SKM-1 treated with dmso at 0.1 percent for 144 hours (cell line): ENCODE measurements at regions not wholly inside any gene's neighbourhood (a gene's known extent, or its start where the extent isn't known, plus 50 kb on each side); places are given as distances from the start of the nearest gene placed in this dataset.

Source experiments
- DNase-seq: peaks from one replicate; lab custom pipeline; 2025; ENCODE audit not compliant: unreplicated experiment; lab: John Stamatoyannopoulos, UW

GRCh38 chr2:21599417-21599816, 475.6 kb downstream of the TDRD15 start:
- DNase-seq = no peak

GRCh38 chr2:21602789-21603188, 479.0 kb downstream of the TDRD15 start:
- no peak for DNase-seq

DNA sequence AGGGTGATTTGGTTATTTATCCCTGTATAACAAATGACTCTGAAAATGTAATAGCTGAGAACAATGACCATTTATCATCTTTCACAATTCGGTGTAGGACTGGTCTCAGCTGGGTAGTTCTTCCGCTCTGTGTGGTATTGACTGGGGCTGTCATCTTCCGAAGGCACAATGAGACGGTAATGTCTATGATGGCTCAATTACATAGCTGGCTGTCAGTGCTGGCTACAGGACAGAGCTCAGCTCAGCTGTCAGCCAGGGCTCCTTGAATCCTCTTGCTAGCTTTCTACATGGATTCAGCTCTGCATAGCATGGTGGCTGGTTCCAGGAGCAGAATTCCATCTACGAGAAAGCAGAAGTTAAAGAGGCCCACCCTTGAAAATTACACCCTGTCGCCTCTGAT, 483.8 kb downstream of the TDRD15 start:
- DNase-seq = no peak

- DNase-seq = no peak
These were observed 486.5 kb downstream of the TDRD15 start for GRCh38 chr2:21610304-21610703.

DNA sequence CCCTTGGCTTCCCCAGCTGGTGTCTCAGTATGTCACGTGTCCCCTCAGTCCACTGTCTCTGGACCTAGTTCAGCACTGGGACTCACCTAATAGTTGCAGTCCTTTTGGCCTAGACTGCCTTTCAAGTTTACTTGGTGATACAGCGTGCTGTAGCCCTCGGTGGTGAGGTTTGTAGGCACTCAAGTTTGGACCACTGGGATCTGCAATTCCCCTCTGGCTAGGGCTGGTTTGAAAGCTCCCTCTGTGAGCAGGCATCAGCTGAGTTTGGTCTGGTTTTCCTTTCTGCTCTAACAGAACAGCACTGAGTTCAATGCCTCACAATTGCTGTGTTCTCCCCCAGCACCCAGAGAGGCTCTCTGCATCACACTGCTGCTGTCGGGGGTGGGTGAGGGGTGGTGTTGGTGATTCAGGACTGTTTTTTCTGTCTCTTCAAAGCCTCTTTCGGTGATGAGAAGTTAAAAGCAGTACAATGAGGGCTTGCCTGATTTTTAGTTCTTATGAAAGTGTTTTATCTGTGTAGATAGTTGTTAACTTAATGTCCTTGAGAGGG, 494.2 kb downstream of the TDRD15 start:
- no peak for DNase-seq

DNA sequence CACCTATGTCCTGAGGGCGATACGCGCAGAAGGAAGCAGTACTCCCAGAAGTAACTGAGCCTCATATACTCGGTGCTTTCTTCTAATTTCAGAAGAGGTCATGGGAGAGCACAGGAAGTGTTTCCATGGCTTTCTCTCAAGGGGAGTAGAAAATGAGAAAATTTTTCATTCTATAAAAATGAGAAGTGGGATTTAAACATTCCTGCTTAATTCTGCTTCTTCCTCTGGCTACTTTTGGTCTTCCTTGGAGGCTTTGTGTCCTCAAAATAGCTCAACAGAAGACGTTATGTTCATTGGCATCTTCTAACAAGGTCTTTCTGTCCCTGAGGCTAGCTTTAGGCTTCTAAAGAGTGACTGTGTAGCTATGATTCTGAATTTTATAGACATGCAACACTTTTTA, 497.0 kb downstream of the TDRD15 start:
- no peak for DNase-seq

- no peak for DNase-seq
These were observed 504.2 kb downstream of the TDRD15 start for GRCh38 chr2:21627938-21628337.

GRCh38 chr2:21633015-21633414, 509.2 kb downstream of the TDRD15 start:
- DNase-seq = no peak

DNA sequence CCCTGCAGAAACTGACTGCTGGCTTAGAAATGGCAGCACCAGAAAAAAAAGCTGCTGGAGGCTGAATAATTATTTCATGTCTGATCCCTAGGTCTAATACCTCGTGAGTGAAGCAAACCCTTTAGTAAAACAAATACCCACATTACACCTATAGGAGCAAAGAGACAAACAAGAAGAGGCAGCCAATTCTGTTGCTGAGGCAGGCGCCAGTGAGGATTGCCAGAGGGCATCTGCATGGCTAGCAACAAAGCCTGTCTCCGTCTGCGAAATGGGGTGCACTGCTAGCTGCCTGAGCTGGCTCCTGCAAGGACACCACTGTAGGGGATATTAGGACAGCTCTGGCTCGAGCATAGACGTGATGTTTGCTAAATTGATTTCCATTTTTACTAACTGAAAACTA, 509.7 kb downstream of the TDRD15 start:
- DNase-seq = no peak

GRCh38 chr2:21633911-21634310, 510.1 kb downstream of the TDRD15 start:
- no peak for DNase-seq

GRCh38 chr2:21640046-21640445, 516.3 kb downstream of the TDRD15 start:
- DNase-seq = no peak

- no peak for DNase-seq
These were observed 518.9 kb downstream of the TDRD15 start for GRCh38 chr2:21642647-21643046.

- no peak for DNase-seq
These were observed 519.4 kb downstream of the TDRD15 start for GRCh38 chr2:21643180-21643579.

- no peak for DNase-seq
These were observed 520.5 kb downstream of the TDRD15 start for GRCh38 chr2:21644266-21644665.

DNA sequence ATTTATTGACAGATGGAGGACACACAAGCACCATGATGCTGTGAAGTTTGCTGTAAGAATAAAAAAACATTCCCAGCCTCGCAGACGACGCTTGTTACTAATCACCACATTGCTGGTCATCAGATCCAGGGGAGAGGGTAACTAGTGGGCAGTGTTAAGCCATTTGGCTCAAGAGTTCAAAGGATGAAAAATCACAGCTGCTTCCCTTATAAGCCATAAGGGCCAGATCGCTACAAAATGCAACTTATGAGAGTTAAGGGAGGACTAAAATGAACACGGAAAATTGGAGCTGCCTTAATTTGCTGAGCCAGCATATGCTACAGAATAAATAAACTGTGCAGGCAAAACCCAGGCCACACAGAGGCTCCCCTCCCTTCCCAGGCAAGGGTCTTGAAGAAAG, 522.6 kb downstream of the TDRD15 start:
- DNase-seq = no peak

GRCh38 chr2:21650569-21650968, 526.8 kb downstream of the TDRD15 start:
- DNase-seq = no peak

GRCh38 chr2:21655136-21655535, 531.4 kb downstream of the TDRD15 start:
- no peak for DNase-seq

GRCh38 chr2:21656330-21657075, 532.7 kb downstream of the TDRD15 start:
- no peak for DNase-seq

DNA sequence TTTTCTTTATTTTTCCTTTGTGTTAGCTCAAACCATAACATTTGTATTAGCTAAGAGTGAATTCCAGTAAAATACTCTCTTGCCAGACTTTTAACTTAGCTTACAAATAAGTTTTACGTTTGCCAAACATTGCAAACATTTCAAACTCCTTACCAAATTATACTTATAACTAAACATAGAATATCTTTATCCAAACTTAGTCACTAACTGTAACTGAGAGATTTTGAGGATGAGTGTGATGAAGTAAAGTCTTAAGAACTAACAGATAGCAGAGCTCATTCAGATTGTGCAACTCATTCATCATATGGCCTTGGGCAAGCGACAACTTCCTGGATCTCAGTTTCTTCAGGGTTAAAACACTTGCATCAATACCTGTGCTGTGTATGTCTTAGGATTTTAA, 533.7 kb downstream of the TDRD15 start:
- no peak for DNase-seq

DNA sequence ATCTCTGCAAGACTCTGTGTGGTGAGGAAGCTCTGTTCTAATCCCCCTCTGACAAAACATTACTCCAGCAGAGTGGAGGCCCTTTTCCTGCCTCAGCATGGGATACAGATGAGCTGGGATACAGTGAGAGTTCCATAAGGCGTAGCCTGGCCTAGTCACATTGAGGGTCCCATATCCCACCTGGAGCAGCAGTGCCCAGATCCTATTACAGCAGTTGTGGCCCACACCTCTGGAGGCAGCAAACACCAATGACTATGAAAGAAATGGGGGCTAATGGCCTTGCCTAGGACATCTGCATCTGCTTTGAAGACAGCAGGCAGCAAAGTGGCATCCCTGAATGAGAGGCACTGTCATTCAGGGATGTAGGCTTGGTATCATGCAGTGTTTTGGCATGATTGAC, 534.5 kb downstream of the TDRD15 start:
- no peak for DNase-seq

- DNase-seq = no peak
These were observed 535.2 kb downstream of the TDRD15 start for GRCh38 chr2:21658907-21659477.

DNA sequence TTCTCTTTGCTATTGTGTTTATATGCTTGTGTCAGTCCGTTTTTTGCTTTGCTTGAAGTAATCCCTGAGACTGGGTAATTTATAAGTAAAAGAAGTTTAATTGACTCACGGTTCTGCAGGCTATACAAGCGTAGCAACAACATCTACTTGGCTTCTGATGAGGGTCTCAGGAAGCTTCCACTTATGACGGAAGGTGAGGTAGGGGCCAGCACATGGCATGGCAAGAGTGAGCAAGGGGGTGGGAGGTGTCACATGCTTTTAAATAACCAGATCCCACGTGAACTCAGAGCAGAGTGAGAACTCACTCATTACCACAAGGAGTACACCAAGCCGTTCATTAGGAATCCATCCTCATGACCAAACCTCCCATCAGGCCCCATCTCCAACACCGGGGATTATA, 540.3 kb downstream of the TDRD15 start:
- no peak for DNase-seq

DNA sequence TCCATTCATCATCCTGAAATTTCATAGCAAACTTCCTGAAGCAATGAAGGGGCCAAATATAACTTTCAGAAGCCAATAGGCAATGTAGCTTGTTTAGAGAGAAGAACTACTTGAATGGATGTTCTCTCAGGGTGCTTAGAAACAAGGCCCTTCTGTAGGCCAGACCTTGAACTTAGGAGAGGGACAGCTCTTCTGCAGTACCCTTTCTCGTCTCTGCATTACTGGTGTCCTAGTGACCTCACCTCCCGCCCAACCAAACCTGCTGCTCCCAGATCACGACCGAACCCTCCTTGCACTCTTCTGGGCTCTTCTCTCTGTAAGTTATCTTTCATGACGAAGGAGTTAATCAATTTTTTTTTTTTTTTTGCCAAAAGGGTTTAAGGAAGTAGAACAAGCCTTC, 543.9 kb downstream of the TDRD15 start:
- DNase-seq = no peak
